Glomerular visceral epithelial cell (primary cell): ENCODE measurements at regions not wholly inside any gene's neighbourhood (a gene's known extent, or its start where the extent isn't known, plus 50 kb on each side); places are given as distances from the start of the nearest gene placed in this dataset.

Experiments used
- DNase-seq: peaks from one replicate; pipeline ENCODE4 v3.0.0-alpha.2; 2016; ENCODE audit errors: extremely low spot score

DNA sequence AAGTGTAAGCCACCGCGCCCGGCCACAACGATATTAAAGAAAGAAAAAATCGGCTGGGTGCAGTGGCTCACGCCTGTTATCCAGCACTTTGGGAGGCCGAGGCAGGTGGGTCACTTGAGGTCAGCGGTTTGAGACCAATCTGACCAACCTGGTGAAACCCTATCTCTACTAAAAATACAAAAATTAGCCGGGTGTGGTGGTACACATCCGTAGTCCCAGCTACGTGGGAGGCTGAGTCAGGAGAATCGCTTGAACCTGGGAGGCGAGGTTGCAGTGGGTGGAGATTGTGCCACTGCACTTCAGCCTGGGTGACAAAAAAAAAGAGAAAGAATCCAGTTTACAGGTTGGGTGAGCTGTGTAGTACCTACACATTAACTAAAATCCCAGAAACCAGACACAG lies 99.9 kb upstream of the CACNA1A start:
- no peak for DNase-seq

- DNase-seq: no peak
Measured at GRCh38 chr19:13604902-13605586, 98.8 kb upstream of the CACNA1A start.

DNA sequence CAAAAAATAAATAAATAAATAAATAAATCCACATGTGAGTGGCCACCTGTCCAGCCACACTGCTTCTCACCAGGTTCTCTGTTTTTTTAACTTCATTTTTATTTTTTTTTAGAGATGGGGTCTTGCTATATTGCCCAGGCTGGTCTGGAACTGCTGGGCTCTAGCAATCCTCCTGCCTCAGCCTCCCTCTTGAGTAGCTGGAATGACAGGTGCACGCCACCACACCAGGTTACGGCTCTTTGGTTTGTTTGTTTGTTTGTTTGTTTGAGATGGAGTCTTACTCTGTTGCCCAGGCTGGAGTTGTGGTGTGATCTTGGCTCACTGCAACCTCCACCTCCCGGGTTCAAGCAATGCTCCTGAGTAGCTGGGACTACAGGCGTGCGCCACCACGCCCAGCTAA lies 94.5 kb upstream of the CACNA1A start:
- no peak for DNase-seq

DNA sequence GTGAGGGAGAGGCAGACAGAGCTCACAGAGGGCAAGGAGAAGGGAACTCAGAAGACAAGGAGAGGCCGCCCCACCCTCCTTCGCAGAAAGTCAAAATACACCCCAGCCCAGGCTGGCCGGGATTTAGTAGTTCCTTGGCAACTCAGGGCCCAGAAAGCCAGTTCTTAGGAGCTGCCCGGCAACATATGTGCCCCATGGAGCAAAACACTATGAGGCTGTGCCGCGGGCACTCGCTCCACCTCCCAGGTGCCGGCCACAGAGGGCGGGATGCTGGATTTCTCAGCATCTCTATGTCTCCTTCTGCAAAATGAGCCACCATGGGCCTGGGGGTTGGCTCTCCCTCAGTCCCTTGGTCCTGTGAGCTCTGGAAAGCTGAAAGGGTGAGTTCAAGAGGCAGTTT lies 93.8 kb upstream of the CACNA1A start:
- DNase-seq: no peak

DNA sequence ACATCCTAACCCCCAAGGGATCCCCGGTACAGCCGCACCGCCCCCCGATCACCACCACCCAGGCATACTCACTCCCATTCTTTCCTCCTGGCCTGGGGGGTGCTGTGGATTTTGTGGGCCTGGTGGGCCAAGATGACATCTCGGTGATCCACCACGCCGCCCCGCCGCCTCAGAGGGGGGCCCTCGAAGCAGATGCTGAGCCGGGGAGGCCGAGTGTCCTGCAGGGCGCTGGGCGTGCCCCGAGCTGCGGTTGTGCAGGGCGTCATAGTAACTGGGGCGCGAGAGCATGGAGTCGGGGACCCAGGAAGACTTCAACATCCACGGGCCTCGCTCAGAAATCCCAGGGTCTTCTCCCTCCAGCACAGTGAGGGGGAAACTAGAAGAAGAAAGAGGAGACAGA lies 93.4 kb upstream of the CACNA1A start:
- DNase-seq: no peak

- no peak for DNase-seq
Measured at GRCh38 chr19:13598098-13598497, 91.8 kb upstream of the CACNA1A start.

DNA sequence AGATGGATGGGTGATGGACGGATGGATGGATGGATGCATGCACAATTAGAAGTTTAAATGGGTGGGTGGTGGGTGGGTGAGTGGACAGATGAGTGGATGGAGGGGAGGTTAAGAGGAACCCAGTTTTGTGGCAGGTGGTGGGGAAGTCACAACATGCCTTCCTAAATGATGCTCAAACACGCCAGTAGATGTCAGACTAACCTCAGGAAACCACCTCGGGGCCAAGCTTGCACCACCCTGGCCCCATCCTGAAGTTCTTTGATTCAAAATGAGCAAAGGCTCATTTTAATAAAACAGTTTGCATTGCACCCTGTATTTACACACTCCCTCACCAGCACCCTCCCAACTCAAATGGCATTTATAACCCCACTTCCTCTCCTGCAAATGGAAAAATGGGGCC lies 91.4 kb upstream of the CACNA1A start:
- DNase-seq: peak; percentile 61

GRCh38 chr19:13588957-13589833 lies 82.9 kb upstream of the CACNA1A start:
- peak; percentile 67 for DNase-seq

DNA sequence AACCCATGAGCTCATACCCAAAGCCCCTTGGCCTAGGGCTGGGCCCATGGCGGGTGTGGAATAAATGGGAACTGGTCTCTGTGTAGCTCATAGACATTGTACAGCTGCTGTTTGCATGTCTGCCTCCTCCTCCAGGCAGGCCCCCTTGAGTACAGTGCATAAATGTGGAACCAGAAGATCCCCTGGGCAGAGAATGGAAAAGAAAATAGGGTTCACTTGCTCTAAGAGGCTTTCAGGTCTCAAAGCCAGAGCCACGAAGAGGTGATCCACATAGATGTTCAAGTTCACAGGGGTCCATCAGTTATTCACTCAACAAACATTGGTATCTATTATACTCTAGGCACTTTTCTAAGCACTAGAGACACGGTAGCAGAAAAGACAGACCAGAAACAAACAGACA lies 79.2 kb upstream of the CACNA1A start:
- no peak for DNase-seq

DNA sequence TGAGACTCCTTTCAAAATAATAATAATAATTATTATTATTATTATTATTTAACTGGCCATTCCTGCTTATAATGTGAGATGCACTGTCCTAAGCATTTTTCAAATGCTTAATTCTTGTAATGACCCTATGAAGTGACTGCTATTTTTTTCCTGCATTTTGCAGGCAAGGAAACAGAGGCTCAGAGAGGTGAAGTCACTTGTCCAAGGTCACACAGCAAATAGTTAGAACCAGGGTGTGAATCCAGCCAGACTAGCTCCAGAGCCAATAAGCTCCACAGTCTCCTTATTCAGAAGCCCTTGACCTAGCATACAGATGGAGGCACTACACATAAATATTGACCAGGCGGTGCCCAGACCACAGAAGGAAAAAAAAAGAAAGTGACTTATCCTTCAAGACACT lies 77.5 kb upstream of the CACNA1A start:
- no peak for DNase-seq

DNA sequence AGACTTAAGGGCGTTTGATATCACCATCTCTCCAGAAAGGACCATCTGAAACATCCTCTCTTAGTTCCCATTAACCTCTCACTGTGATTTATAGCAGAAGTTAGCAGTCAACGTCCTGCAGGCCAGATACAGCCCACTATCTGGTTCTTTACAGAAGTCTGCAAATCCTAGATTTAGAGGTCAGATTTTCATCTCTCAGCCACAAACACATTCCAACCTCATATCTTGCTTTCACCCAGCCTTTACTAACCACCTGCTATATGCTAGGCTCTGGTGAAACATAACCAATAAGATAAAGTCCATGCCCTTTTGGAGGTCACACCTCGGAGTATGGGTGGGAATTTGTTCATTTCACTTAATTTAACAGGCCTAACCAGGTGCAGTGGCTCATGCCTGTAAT lies 76.8 kb upstream of the CACNA1A start:
- no peak for DNase-seq

DNA sequence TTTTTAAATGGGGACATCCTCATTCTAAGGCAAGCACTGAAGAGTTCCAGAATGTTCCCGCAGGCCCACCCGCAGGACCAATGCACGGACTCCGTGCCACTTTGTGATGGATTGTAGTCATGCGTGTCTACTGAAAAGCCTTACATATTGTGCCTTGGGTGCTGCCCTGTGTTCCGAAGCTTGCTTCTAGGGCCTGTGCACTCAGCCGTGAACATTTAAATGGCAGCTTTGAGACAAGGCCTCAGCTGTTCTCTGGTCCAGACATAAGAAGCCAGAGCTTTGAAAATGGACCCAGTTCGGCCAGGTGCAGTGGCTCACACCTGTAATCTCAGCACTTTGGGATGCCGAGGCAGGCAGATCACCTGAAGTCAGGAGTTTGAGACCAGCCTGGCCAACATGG lies 75.3 kb upstream of the CACNA1A start:
- DNase-seq: no peak

DNA sequence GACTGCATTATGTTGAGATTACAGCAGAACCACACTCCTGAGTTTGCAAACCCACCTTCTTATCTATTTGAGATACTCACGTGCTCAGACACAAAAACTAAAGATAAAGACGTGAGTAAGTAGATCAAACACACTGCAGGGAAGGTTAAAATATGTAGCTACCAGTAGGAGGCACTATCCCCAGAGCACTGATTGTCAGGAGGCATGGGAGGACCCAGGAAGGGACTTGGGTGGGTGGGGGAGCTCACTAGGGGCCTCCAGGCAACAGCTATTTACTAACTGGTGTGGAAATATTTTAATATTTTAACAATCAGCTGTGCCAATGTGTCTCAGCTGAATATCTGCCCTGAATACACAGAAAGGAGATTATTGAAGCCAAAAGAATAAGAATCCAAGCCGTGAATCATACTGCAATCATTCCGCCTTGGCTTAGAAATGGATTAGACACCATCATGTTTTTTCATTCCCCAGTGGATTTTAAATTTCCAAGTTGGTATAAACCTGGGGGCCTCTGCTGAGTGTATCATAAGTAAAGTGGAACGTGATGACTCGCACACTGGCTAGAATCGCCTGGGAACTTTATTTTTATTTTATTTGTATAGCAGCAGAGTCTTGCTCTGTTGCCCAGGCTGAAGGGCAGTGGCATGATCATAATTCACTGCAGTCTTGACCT lies 73.2 kb upstream of the CACNA1A start:
- DNase-seq: no peak

GRCh38 chr19:13576726-13577125 lies 70.4 kb upstream of the CACNA1A start:
- no peak for DNase-seq

GRCh38 chr19:13574933-13575332 lies 68.7 kb upstream of the CACNA1A start:
- no peak for DNase-seq

DNA sequence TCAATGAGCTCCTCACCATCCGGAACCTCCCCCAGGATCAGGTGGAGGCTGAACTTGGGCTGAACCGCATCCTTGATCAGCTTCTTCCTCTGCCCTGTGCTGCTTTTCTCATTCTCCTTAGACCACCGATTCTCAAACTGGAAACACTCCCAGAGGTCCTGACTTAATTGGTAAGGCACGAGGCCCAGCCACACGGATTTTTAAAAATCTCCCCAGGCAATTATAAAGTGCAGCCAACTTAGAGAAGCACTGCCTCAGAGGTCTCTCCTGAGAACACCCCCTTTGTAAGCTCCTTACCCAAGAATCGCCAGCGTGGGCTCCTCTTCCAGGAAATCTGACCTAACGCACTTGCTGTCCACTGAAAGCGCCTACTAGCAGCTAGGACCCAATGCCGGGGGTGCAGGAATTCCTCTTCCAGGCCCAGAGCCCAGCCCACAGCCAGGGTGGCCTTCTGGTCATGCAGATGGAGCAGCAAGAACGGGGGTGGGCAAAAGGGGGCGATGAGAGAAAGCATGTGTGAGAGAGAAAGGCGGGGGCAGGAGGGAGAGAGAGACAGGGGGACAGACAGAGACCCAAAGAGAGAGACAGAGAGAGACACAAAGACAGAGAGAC lies 66.9 kb upstream of the CACNA1A start:
- DNase-seq: no peak

GRCh38 chr19:13561461-13561860 lies 55.2 kb upstream of the CACNA1A start:
- no peak for DNase-seq

GRCh38 chr19:13557756-13558398 lies 51.6 kb upstream of the CACNA1A start:
- no peak for DNase-seq

- no peak for DNase-seq
Measured at GRCh38 chr19:13556552-13556951, 50.3 kb upstream of the CACNA1A start.
